GM12878 (cell line): ENCODE measurements at regions not wholly inside any gene's neighbourhood (a gene's known extent, or its start where the extent isn't known, plus 50 kb on each side); places are given as distances from the start of the nearest gene placed in this dataset.

Source experiments
- BCL11A ChIP-seq: IDR thresholded peaks from 2 replicates; pipeline ENCODE4 v1.6.1; 2011; ENCODE audit warnings: low read depth, low read length
- BCLAF1 ChIP-seq: fragments of 450-650 bp; IDR thresholded peaks from 2 replicates; pipeline ENCODE4 v1.6.1; 2017; ENCODE audit warnings: antibody characterized with exemption, mild to moderate bottlenecking, moderate library complexity
- CTCF ChIP-seq, 3 experiments: IDR thresholded peaks in 2 of 3; conservative IDR thresholded peaks in 1 of 3; 2 replicates each; pipeline ENCODE4 v1.5.1; 2011; ENCODE audit warnings: low read depth in 3 of 3, low read length in 3 of 3, mild to moderate bottlenecking in 3 of 3, control low read depth in 2 of 3, moderate library complexity in 2 of 3, inconsistent platforms in 1 of 3, mixed read lengths in 1 of 3; ENCODE audit not compliant: control insufficient read depth in 2 of 3, insufficient read depth in 1 of 3; ENCODE audit errors: extremely low read depth in 1 of 3
- E2F4 ChIP-seq: IDR thresholded peaks from 2 replicates; pipeline ENCODE4 v1.6.1; 2012; ENCODE audit warnings: low read depth, low read length, improper control_type of control experiment
- EP300 ChIP-seq, 2 experiments: fragments of 150-350 bp in 1 of 2; IDR thresholded peaks; 2 replicates each; pipeline ENCODE4 v1.6.1; 2011 to 2012; ENCODE audit warnings: low read depth in 2 of 2, low read length in 2 of 2, borderline replicate concordance in 1 of 2, improper control_type of control experiment in 1 of 2, inconsistent platforms in 1 of 2; ENCODE audit not compliant: control insufficient read depth in 1 of 2
- HDAC2 ChIP-seq: fragments of 200-600 bp; sonication (generic); IDR thresholded peaks from 2 replicates; pipeline ENCODE4 v1.6.1; 2017
- HSF1 ChIP-seq: fragments of 150-350 bp; IDR thresholded peaks from 2 replicates; pipeline ENCODE4 v1.6.1; 2014; ENCODE audit warnings: mild to moderate bottlenecking, low read depth, low read length
- NRF1 ChIP-seq: conservative IDR thresholded peaks from 2 replicates; pipeline ENCODE4 v1.6.1; 2011; ENCODE audit warnings: mild to moderate bottlenecking, low read depth, low read length, improper control_type of control experiment
- RAD21 ChIP-seq: IDR thresholded peaks from 2 replicates; pipeline ENCODE4 v1.6.1; 2011; ENCODE audit warnings: mild to moderate bottlenecking, low read depth, low read length, moderate library complexity; ENCODE audit not compliant: insufficient read depth
- REST ChIP-seq: IDR thresholded peaks from 2 replicates; pipeline ENCODE4 v1.6.1; 2012; ENCODE audit warnings: mild to moderate bottlenecking, low read depth, low read length
- SUZ12 ChIP-seq: fragments of 200-600 bp; sonication (generic); IDR thresholded peaks from one replicate; pipeline ENCODE4 v1.6.1; 2018; ENCODE audit warnings: antibody characterized with exemption, mild to moderate bottlenecking; ENCODE audit not compliant: unreplicated experiment
- TAF1 ChIP-seq: IDR thresholded peaks from 2 replicates; pipeline ENCODE4 v1.6.1; 2011; ENCODE audit warnings: mild to moderate bottlenecking, low read depth, low read length, borderline replicate concordance
- ZNF274 ChIP-seq: IDR thresholded peaks from one replicate; pipeline ENCODE4 v1.8.0; 2011; ENCODE audit not compliant: insufficient read length, insufficient read depth

- TF ChIP-seq CTCF (IDR thresholded peaks at IDR 0.05 in 2 of 3, conservative IDR thresholded peaks at IDR 0.05 in 1 of 3; ENCODE audit: control insufficient read depth in 2 of 3, extremely low read depth in 1 of 3, insufficient read depth in 1 of 3, low read depth in 3 of 3, low read length in 3 of 3) (no peak), RAD21 (no peak), SUZ12 (no peak), EP300 (IDR thresholded peaks at IDR 0.05; ENCODE audit: borderline replicate concordance in 1 of 2, control insufficient read depth in 1 of 2, low read depth in 2 of 2, low read length in 2 of 2) (no peak), BCL11A (no peak), NRF1 (no peak), E2F4 (no peak), REST (no peak), TAF1 (no peak), BCLAF1 (no peak), HDAC2 (no peak), HSF1 (no peak), ZNF274 (no peak)
These were observed 435.2 kb upstream of the CCDC54 start for GRCh38 chr3:106942051-106942450.
